ENCODE measurements at regions not wholly inside any gene's neighbourhood (a gene's known extent, or its start where the extent isn't known, plus 50 kb on each side); places are given as distances from the start of the nearest gene placed in this dataset.

- peak; percentile 74 for DNase-seq
Observed at GRCh38 chr22:46079093-46079860, 71.0 kb upstream of the PPARA start.

GRCh38 chr22:46079861-46080821 lies 70.2 kb upstream of the PPARA start:
- DNase-seq, result peak; percentile 86

- peak; percentile 63 for DNase-seq
Observed at GRCh38 chr22:46081036-46081830, 69.1 kb upstream of the PPARA start.

GRCh38 chr22:46081831-46082210 lies 68.5 kb upstream of the PPARA start:
- DNase-seq, result peak; percentile 69

GRCh38 chr22:46082633-46083032 lies 67.7 kb upstream of the PPARA start:
- no peak for DNase-seq

- DNase-seq, result no peak
Observed at GRCh38 chr22:46083383-46084350, 66.7 kb upstream of the PPARA start.

GRCh38 chr22:46084376-46084775 lies 66.0 kb upstream of the PPARA start:
- DNase-seq, result no peak

- DNase-seq, result no peak
Observed at GRCh38 chr22:46084943-46085827, 65.1 kb upstream of the PPARA start.

GRCh38 chr22:46085828-46086576 lies 64.3 kb upstream of the PPARA start:
- no peak for DNase-seq

- DNase-seq, result no peak
Observed at GRCh38 chr22:46086577-46087335, 63.6 kb upstream of the PPARA start.

- DNase-seq, result no peak
Observed at GRCh38 chr22:46087336-46087690, 63.0 kb upstream of the PPARA start.

GRCh38 chr22:46087816-46088277 lies 62.5 kb upstream of the PPARA start:
- DNase-seq, result peak; percentile 69

GRCh38 chr22:46088541-46089311 lies 61.6 kb upstream of the PPARA start:
- DNase-seq, result no peak

- no peak for DNase-seq
Observed at GRCh38 chr22:46089426-46090035, 60.8 kb upstream of the PPARA start.

- DNase-seq, result peak; percentile 66
Observed at GRCh38 chr22:46090036-46090591, 60.2 kb upstream of the PPARA start.

GRCh38 chr22:46090631-46091201 lies 59.6 kb upstream of the PPARA start:
- no peak for DNase-seq

- no peak for DNase-seq
Observed at GRCh38 chr22:46091277-46091977, 58.9 kb upstream of the PPARA start.

Measured in NCI-H69 (cell line).